NCI-H510A (cell line): ENCODE measurements at regions not wholly inside any gene's neighbourhood (a gene's known extent, or its start where the extent isn't known, plus 50 kb on each side); places are given as distances from the start of the nearest gene placed in this dataset.
"Not testable (repeated sequence)": the region's sequence is repeated elsewhere in the genome, so short reads cannot be mapped to it uniquely, and the experiment has no call there.

ENCODE experiments used
- DNase-seq: peaks from one replicate; lab custom pipeline; 2025; lab: John Stamatoyannopoulos, UW

DNA sequence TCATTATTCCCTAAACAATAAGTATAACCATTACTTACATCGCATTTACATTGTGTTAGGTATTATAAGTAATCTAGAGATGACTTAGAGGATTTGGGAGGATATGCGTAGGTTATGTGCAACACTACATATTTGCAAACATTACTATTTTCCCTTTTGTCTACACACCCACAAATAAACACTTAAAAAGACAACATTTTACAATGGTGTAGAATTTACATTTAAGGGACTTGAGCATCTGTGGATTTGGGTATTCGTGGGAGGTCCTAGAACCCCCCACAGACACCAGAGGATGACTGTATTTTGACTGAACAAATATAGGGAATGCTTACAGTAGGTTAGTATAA is 220.2 kb upstream of the MYO3A start:
- no peak for DNase-seq

DNA sequence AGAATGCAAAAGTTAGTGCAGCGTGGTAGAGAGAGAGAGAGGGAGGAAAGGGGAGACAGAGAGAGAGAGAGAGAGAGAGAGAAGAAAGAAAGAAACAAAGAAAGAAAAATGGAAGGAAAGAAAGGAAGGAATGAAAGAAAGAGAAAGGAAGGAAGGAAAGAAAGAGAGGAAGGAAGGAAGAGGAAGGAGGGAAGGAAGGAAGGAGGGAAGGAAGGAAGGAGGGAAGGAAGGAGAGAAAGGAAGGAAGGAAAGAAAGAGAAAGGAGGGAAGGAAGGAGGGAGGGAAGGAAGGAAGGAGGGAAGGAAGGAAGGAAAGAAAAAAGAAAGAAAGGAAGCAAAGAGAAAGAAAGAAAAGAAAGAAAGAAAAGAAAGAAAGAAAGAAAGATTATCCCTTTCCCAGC is 209.8 kb upstream of the MYO3A start:
- no peak for DNase-seq

DNA sequence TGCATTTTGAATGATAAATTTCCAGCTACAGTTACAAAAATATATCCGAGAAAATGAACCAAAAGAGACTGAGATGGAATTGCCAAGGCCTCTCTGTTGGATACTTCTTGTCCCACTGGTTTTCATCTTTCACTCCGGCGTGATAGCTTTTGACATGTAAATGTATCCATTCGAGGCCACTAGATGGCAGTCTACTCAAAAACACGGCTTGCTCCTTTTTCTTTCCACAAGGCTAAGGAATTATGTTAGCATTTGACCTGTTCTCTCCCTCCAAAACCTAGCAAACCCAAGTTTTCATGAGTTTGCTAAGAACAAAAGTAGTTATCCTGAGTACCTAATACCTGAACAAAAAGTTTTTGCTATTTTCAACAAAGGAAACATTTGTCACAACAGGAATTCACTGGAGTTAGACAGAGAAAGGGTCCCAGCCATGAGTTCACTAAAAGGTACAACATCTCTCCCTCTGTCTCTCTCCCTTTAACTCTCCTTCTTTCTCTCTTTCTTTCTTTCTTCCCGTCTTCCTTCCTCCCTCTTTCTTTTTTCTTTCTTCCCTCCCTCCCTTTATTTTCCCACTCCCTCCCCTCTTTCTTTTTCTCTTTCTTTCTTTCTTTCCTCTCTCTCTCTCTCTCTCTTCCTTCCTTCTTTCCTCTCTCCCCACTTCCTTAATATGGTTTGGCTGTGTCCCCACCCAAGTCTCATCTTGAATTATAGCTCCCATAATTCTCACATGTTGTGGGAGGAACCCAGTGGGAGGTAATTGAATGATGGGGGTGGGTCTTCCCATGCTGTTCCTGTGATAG is 207.9 kb upstream of the MYO3A start:
- DNase-seq = no peak

DNA sequence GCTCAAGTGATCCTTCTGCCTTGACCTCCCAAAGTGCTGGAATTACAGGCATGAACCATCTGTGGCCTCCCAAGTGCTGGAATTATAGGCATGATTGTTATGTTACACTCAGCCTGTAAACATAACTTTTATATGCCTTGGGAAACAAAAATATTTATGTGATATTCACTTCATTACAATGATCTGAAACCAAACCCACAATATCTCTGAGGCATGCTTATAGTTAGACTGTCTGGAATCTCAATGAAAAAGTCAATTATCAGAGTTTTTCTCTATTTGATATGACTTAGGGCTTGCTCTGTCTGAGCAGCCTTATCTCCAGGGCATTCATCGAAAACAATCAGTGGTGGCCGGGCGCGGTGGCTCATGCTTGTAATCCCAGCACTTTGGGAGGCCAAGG is 195.3 kb upstream of the MYO3A start:
- DNase-seq = no peak

GRCh38 chr10:25743832-25744231 is 190.2 kb upstream of the MYO3A start:
- DNase-seq = no peak

DNA sequence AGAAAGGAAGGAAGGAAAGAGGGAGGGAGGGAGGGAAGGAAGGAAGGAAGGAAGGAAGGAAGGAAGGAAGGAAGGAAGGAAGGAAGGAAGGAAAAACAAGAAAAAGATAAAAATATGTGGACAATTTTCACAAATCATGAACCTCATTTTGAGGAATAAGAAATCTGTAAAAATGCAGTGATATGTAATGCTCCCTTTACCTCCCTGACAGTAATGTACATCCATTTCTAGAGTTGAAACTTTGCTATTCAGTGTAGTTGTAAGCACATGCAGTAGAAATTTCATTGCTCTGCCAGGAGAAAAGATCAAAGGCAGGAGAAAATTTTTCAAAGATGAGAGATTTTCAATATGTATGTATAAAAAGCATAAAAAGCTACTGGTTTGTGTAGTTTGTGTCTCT is 189.5 kb upstream of the MYO3A start:
- DNase-seq = no peak

DNA sequence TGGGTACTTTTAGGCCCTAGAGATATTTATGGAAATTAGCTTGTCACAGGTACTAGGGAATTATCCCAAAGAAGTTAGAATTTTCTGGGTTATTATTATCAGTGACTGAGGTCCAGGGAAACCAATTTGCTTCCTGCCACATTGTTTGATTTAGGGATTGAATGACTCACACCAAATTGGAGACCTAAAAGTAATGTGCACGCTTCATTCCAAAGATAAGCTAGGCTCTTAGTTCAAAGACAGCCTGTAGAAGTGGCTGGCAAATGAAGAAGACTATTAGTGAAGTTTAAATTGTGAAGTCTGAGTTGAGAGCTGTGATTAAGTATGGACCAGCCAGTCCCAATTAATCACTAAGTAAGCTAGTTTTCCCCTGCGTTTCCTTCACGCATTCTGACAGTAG is 188.1 kb upstream of the MYO3A start:
- DNase-seq = no peak

GRCh38 chr10:25747084-25747483 is 186.9 kb upstream of the MYO3A start:
- DNase-seq = no peak

- DNase-seq = no peak
These were observed 185.5 kb upstream of the MYO3A start for GRCh38 chr10:25748509-25748908.

DNA sequence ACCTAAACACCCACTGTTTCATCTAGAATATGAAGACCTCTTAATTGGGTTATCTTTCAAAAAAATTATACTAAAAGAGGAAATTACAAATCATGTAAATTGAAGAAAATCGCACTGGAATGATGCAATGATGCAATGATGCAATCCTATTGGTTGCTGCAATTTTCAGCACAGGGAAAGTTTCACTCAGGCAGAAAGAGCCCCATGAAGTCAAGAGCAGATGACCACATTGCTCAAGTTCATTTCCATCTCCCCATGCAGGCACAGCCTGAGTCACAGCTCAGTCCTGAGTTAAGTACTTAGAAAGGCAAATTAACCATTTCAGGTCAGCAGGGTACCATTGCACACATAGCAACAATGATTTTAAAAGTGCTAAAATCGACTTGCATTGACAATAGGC is 180.3 kb upstream of the MYO3A start:
- no peak for DNase-seq

DNA sequence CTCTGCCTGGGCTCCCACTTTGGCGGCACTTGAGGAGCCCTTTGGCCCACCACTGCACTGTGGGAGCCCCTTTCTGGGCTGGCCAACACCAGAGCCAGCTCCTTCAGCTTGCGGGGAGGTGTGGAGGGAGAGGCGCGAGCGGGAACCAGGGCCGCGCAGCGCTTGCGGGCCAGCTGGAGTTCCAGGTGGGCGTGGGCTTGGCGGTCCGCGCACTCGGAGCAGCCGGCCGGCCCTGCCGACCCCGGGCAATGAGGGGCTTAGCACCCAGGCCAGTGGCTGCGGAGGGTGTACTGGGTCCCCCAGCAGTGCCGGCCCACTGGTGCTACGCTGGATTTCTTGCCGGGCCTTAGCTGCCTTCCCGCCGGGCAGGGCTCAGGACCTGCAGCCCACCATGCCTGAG is 178.2 kb upstream of the MYO3A start:
- not testable (repeated sequence) for DNase-seq

GRCh38 chr10:25756784-25757183 is 177.2 kb upstream of the MYO3A start:
- DNase-seq = no peak

DNA sequence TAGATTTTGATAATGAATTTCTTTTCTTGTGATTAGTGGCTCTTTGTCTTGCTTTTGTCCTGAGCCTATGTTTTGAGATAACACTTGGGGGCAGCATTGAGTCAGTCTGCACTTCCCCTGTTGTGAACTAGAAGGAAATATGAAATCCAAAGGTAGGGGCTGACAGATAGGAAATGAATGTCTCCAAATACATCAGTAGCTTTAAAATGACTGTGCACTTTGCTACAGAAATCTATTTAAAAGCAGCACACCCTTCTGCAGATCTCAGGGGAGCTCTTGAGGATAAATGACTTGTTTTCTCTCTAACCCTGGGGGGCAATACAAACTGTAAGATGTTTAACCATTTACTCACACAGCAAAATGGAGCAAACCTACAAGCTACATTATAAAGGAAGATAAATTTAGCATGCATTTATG is 176.0 kb upstream of the MYO3A start:
- no peak for DNase-seq

- no peak for DNase-seq
These were observed 175.5 kb upstream of the MYO3A start for GRCh38 chr10:25758511-25758910.

GRCh38 chr10:25761937-25762336 is 172.1 kb upstream of the MYO3A start:
- DNase-seq = no peak

DNA sequence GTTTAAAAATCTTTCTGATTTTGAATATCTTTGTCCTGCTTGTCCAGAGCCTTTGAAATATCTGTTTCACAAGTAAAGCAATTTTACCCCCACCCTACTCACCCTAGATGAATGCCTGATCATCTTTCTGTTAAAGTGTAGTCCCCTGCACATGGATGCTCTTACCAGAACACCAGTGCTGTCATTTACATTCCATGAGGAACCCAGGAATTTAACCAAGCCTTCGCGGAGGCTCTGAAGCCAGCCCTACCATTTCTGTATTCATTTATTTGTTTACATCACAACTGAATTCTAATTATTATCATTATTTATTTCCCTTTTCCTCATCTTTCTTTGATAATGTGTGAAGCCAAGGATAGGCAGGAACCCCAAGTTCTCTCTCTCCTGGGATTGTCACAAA is 167.8 kb upstream of the MYO3A start:
- DNase-seq = no peak

- no peak for DNase-seq
These were observed 167.3 kb upstream of the MYO3A start for GRCh38 chr10:25766687-25767221.

DNA sequence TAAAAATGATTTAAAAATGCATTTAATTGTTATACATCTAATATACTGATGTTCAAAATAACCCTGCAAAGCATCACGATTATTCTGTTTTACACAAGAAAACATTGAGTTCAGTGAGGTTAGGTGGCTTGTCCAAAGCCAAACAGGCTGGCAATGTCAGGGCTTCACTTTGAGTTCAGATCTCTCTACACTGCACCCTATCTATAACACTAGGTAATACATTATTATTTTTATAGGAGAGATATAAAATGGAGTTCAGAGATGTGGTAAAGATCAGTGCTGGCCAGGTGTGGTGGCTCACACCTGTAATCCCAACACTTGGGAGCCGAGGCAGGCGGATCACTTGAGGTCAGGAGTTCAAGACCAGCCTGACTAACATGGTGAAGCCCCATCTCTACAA is 165.9 kb upstream of the MYO3A start:
- DNase-seq = no peak

DNA sequence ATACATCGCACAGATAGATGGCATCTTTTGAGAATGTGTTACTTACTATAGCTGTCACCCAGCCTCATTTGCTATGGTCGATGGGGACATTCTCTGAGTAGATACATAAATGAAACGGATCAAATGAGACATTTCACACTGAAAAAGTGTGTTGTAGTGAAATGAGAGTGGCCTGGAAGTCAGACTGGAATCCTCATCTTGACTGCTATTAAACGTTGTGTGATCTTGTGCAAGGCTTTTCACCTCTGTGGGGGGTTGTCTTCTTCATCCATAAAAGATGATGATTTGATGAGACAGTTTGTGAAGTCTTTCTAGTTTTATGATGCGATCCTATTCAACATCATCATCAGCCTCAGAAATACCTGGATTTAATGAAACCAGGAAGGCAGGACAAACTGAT is 155.4 kb upstream of the MYO3A start:
- DNase-seq = no peak

- no peak for DNase-seq
These were observed 147.9 kb upstream of the MYO3A start for GRCh38 chr10:25786161-25786560.

- no peak for DNase-seq
These were observed 147.1 kb upstream of the MYO3A start for GRCh38 chr10:25786899-25787298.

DNA sequence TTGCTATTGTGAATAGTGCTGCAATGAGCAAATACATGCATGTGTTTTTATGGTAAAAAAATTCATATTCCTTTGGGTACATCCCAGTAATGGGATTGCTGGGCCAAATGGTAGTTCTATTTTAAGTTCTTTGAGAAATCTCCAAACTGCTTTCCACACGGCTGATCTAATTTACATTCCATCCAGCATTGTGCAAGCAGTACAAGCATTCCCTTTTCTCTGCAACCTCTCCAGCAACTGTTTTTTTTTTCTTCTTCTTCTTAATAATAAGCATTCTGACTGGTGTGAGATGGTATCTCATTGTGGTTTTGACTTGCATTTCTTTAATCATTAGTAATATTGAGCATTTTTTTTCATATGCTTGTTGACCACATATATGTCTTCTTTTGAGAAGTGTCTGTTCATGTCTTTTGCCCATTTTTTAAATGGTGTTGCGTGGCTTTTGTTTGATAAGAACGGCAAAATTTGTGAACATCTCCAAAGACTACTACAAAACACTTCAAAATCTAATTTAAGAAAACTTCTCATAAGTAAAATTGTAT is 136.1 kb upstream of the MYO3A start:
- DNase-seq = no peak

- DNase-seq = no peak
These were observed 129.5 kb upstream of the MYO3A start for GRCh38 chr10:25804505-25804904.

DNA sequence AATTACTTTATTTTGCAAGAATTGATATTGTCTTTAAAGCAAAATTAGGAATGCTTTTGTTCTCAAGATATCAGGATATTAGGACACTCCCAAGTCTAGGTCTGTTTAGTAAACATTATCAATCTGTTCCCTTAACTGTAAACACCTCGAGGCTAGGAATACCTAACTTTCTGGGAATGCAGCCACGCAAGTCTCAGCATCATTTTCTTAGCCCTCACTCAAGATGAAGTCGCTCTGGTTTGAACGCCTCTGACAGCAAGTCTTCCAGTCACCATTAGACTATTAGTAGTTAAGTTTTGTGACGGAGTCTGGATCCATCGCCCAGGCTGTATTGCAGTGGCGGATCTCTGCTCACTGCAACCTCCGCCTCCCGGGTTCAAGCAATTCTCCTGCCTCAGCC is 128.0 kb upstream of the MYO3A start:
- no peak for DNase-seq
